ENCODE measurements at regions not wholly inside any gene's neighbourhood (a gene's known extent, or its start where the extent isn't known, plus 50 kb on each side); places are given as distances from the start of the nearest gene placed in this dataset.
"Not testable (repeated sequence)": the region's sequence is repeated elsewhere in the genome, so short reads cannot be mapped to it uniquely, and the experiment has no call there.

DNA sequence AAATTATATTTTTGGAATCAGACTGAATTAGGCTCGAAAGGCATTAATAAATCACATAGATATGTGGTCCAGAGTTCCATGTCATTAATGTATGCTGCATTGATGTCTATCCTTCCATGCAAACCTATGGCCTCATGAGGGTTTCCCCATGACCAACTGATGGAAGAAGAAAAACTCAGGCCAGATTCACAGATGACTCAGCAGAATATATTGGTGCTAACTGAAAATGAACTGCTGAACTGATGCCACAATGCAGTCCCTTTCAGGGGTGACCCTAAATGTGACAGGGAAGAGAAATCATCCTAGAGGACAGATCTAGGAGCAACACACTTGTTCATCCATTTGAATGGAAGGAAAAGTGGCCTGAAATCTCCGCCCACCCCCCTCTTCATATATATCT lies 110.5 kb upstream of the KCND3 start:
- no peak for DNase-seq (ENCODE audit: low read depth, low spot score)

DNA sequence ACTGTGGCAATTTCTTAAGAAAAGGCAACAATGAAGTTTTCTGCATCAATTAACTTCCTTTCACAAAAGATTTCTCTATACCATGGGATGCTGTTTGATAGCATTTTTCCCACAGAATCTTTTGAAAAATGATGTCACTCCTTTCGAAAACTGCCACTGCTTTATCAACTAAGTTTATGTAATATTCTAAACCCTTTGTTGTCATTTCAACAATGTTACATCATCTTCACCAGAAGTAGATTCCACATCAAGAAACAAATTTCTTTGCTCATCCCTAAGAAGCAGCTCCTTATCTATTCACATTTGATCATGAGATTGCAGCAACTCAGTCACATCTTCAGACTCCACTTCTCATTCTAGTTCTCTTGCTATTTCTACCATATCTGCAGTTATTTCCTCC lies 116.1 kb upstream of the KCND3 start:
- DNase-seq (ENCODE audit: low read depth, low spot score), result no peak

DNA sequence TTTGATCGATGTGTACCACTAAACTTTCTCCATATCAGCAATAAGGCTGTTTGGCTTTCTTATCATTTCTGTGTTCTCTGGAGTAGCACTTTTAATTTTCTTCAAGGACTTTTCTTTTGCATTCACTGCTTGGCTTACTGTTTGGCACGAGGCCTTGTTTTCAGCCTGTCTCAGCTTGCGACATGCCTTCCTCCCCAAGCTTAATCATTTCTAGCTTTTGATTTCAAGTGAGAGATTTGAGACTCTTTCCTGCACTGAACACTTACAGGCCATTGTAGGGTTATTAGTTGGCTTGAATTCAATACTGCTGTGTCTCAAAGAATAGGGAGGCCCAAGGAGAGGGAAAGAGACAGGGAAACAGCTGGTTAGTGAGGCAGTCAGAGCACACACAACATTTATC lies 120.6 kb upstream of the KCND3 start:
- DNase-seq (ENCODE audit: low read depth, low spot score), result no peak

DNA sequence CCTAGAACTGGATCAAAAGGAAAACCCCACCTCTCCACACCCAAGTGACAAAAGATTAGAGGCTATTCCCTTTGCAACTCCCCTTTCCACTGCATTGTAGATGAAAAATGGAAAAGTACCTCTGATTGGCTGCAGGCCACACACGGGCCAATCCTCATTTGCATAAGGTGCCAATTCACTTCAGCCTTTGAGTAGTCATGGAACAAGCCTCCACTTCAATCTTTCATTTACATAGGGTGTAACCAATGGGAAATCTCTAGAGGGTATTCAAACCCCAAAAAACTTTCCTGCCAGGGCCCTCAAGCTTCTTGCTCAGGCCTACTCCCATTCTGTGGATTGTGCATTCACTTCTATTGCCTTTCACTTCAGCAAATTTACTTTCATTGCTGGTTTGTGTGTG lies 122.3 kb upstream of the KCND3 start:
- no peak for DNase-seq (ENCODE audit: low read depth, low spot score)

DNA sequence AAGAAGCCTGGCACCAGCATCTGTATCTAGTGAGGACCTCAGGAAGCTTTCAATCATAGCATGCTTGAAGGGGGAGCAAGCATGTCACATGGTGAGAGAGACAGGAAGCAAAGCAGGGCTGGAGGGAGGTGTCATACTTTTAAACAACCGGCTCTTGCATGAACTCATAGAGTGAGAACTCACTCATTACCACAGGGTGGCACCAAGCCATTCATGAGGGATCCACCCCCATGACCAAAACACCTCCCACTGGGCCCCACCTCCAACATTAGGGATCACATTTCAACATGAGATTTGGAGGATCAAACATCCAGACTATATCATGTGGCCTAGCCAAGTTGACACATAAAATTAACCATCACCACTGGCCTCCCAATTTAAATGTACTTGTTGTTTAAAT lies 125.1 kb upstream of the KCND3 start:
- no peak for DNase-seq (ENCODE audit: low read depth, low spot score)

DNA sequence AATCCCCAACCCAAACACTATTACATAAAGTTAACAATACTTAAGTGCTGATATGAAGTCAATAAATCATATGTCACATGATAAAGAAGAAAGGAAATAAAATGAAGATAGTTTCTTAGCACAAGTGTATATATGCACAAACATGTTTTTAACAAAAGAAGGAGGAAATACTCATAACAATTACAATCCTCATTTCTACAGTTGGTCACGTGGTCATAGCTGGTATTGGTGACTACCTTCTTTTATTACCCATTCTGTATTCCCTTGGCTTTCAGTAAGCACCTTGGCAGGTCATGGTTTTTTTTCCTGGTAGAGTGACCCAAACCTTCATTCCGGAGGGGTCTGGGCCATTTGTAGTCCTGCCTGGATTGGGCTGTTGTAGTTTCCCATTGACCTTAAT lies 137.1 kb upstream of the KCND3 start:
- no peak for DNase-seq (ENCODE audit: low read depth, low spot score)

DNA sequence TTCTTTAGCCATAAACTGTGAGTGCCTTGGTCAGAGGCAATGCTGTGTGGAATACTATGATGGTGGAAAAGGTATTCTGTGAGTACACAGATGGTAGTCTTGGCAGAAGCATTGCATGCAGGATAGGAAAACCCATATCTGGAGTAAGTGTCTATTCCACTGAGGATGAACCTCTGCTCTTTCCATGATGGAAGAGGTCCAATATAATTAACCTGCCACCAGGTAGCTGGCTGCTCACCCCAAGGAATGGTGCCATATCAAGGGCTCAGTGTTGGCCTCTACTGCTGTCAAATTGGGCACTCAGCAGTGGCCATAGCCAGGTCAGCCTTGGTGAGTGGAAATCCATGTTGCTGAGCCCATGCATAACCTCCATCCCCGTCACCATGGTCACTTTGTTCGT lies 138.1 kb upstream of the KCND3 start:
- not testable (repeated sequence) for DNase-seq (ENCODE audit: low read depth, low spot score)

DNA sequence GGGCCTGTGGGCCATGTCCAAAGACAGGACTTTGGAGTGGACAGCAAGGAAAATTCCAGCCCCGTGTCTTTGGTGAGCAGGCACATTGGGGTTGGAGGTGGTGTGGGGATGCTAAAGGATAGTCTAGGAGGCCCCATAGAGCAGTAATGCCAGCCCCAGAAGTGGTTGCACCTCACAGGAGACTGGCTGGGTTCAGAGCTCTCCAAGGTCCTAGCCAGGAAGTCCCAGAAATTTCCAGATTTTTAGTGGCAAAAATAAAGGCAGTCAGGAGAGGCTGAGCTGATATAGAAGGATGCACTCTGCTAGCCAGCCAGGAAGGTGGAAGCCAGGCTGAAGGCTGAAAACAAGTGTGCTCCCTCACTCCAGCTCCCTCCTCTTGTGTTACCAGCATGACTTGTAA lies 144.0 kb upstream of the KCND3 start:
- DNase-seq (ENCODE audit: low read depth, low spot score), result peak; percentile 5

DNA sequence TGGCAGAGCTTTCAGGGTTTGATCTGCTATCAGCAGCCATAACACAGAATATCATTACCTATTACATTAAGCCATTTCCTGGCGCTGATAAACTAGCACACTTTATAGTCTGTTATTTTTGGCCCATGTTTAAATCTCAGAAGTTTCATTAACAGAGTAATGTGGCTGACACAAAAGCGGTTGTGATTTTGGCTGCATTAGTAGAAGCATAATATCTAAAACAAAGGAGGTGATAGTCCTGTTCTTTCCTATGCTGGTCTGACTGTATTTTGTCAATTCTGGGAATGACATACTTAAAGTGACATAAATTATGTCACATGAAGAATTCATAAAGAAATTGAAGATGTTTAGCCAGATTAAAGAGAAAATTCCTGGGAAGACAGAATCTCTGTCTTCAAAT lies 151.3 kb upstream of the KCND3 start:
- DNase-seq (ENCODE audit: low read depth, low spot score), result no peak

DNA sequence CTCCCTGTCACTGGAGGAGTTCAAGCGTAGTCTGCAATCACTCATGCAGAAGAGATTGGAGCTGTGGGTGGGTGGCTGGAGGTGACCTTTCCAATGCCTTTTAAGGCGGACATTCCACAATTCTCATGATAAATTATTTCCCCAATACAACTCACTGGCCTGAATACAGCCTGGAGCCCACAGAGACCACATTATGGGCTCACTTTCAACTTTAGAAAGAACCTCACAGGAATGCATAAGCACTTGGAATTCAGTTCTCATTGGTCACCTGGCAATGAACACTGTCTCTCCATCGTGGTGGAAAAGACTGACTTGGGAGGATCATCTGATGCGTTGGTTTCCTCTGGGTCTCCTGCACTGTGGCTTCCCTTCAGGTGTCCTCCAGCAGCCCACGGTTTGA lies 151.8 kb upstream of the KCND3 start:
- DNase-seq (ENCODE audit: low read depth, low spot score), result peak; percentile 56

DNA sequence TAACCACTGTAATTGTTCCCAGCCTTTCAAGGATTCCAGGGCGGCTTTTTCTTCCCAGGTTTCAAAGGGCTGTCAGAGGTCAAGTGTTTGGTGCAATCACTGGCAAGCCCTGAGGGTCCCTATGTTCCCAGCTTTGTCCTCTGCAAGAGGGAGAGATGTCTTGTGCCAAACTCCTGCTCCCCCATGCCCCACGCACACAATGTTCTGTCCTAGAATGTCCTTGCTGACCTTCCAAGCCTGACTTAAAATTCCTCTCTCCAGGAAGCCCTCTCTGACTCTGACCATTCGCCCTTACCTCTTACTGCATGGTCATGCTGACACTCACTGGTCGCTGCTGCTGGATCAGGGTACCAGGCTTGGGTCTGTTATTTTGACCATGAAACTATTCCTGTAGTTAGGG lies 152.5 kb upstream of the KCND3 start:
- no peak for DNase-seq (ENCODE audit: low read depth, low spot score)

DNA sequence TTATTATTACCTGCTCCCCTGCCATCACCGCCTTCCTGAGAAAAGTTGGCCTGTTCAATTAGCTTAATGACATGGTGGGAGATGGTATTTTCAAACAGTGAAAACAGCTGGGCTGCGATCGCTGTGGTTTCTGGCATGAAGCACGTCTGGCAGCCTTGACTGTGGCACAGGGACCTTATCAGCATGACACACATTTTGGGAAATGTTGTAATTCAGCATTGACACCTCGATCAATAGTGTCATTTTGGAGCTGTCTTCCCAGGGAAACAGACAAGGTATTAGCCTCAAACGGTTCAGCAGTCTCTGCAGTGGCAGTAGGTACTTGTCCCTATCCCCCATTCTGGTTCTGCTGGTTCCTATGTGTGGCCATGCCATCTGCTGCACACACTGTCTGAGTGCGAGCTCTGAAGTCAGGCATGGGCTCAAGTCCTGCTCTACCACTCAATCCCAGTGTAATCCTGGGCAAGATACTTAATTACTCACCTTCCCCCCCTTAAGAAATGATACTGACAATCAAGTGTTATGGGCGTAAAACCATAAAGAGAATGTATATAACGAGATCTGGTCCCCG lies 154.5 kb upstream of the KCND3 start:
- no peak for DNase-seq (ENCODE audit: low read depth, low spot score)

DNA sequence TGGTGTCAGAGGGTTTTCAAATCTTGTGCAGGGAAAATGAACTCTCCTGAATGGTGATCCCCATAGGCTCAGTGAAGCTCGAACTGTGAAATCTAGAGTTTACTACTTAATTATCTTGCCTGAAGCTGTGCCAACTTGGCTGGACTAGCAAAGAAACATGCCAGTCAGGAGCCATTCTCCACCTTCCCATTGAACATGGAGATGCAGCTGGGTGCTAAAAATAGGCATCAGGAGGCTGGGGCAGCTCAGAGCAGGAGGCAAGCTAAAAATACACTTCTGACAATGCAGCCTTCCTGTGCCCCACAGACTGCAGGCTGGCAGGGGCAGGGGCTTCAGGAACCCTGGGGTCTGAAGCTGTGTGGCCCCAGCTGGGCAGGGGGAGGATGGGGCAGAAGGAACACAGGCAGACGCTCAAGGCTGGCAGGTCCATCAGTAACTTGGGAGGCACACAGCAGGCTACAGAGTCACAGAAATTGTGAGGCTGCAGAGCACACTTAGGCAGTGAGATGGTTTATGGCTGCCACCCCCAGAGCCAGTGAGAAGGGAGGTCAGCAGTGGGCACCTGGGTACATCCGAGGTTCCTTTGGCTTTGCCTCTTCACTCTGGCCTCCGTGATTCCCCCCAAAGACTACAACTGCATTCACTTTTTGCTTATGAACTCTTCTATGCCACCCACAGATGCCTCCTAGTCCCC lies 155.4 kb upstream of the KCND3 start:
- DNase-seq (ENCODE audit: low read depth, low spot score), result no peak

DNA sequence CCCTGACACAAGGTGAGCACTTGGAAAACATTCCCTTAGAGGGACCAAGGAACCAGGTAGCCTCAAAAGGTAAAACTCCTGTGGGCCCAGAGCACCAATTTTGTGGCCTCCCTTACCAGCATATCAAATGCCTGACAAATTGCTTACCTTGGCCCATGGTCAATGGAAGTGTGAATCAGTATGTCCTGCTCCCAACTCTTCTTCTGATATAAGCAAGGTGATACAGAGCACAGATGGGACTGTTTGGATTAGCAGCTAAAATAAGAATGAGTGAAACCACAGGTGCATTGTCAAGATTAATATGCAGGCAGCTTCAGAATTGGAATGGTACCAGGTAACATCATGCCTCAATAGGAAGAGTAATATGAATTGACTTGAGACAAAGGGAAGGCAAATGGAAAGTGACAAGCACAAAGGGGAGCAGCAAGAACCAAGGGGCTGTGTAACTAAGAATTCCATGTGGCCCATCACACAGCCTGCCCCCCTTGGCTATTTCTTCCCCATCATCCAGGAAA lies 156.8 kb upstream of the KCND3 start:
- no peak for DNase-seq (ENCODE audit: low read depth, low spot score)

DNA sequence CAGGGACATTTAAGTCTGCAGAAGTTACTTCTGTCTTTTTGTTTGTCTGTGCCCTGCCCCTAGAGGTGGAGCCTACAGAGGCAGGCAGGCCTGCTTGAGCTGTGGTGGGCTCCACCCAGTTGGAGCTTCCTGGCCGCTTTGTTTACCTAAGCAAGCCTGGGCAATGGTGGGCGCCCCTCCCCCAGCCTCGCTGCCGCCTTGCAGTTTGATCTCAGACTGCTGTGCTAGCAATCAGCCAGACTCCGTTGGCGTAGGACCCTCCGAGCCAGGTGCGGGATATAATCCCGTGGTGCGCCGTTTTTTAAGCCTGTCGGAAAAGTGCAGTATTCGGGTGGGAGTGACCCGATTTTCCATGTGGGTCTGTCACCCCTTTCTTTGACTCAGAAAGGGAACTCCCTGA lies 170.7 kb upstream of the KCND3 start:
- DNase-seq (ENCODE audit: low read depth, low spot score), result not testable (repeated sequence)

DNA sequence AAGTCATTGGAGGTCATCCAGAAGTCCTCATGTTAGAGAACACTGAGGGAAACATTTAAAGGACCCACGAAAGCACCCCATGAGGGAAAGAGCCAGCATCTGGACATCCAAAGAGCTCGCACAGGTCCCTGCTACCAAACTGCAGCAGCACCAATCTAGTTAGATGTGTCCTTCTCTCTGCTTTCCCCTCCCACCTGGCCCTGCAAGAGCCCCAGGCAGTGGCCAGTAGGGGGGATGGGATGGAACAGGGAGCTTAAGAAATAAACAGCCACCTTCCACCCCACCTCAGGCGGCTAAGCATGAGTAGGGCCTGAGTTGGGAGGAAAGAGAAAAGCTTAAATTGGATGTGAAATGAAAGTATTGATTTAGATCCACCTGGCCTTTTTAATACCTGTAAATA lies 175.9 kb upstream of the KCND3 start:
- DNase-seq (ENCODE audit: low read depth, low spot score), result no peak

DNA sequence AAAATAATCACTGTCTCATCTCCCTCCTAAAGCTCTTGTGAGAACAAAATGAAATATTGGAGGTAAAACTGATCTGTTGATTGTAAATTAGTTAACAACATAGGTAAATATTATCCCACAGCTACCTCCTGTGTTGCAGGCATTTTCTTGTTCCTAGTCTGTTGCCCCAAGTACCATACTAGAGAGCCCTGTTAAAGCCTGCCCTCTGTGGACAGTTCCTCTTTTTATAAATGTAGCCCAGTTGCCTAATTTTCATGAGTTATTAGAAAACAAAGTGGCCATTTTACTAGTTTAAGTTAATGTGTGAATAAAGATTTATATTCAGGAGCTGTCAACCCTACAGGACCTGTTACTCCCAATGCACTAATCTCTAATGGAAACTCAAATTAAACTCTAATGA lies 180.0 kb upstream of the KCND3 start:
- DNase-seq (ENCODE audit: low read depth, low spot score), result no peak

DNA sequence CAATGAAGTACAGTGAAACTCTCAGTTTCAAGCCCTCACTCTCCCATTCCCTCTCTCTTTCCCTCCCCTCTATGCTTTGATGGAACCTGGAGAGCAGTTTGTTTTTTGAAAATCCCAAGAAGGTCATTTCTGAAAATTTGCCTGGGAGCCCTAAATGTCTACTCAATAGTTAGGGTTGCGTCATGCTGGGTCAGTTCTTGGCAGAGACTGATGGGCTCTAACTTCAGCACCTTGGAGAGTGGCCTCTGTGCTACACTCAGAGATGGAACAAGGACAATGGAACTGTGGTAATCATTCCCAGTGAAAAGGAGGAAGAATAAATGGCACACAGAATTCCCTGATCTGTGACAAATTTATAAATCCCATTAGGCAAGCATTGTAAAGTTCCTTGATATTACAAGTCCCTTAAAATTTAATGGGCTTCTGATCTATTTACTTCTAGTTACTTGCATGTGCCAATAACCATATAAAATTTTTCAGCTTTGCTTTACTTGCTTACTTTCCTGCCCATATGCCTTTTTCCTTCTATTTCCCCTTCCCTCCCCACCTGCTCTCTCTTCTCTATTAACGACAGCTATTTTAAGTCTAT lies 182.9 kb upstream of the KCND3 start:
- DNase-seq (ENCODE audit: low read depth, low spot score), result peak; percentile 77

DNA sequence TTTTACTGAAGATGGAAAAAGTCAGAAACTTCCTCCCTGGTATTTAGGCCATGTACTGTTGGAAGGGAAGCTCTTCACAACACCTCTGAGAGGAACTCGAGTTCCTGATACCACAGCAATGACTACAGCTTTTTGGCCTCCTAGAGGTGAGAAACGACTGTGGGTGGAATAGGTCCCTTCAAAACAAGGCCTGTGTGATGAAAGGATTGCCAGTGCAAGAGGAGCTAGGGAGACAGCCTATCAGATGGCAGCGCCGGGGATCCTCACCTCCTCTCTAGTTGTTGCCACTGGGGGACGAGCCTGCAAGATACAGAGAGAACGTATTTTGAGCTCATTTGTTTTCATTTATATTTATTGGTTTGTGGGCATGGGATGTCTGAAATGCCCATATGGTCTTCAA lies 187.8 kb upstream of the KCND3 start:
- DNase-seq (ENCODE audit: low read depth, low spot score), result no peak

DNA sequence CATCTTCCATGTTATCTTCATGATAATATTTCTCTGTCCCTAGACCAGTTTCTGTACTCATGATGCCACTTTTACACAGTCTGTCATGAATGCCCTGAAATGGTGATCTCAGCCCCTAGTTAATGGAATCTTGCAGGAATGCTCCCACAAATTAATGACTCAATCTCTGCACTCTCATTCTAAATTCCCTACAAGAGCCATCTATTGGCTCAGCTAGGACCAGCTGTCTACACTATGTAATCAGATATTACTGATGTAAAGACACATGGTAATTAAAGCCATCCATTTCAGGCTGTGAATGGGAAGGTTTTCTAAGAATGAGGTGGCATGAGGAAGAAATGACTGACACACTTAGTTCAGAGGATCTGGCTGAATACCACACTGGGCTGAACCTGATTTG lies 199.1 kb upstream of the KCND3 start:
- DNase-seq (ENCODE audit: low read depth, low spot score), result no peak

DNA sequence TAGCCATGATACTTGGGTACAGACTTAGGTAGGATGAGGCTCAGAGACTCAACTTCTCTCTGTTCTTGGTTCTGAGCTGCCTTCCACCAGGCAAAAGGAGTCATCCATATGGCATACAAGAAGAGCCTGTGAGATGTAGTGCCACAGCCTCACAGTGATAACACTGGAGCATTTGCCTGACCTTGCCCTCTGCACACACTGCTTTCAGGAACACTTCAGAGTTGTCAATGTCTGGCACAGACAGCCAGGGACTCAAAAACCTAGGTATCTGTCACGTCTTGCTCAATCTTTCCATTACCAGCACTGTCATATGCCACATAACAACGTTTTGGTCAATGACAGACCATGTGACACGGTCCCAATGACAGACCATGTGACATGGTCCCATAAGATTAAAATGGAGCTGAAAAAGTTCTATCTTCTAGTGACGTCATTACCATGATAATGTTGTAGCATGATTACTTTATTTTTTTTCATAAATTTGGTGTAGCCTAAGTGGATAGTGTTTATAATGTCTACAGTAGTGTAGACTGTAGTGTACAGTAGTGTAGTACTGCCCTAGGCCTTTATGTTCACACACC lies 199.9 kb upstream of the CTTNBP2NL start:
- no peak for DNase-seq (ENCODE audit: low read depth, low spot score)

DNA sequence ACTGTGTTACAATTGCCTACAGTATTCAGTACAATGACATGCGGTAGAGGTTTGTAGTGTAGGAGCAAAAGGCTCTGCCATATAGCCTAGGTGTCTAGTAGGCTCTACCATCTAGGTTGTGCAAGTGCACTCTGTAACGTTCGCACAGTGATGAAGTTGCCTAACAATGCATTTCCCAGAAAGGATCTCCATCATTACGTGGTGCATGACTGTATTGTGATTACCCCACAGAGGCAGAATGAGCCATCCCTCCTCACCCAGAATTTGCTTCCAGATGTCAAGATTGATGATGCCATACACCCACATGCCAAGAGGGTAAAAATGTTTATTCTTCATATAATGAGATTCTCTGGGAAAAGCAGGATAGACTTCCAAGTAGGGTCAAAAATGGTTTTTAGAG lies 199.3 kb upstream of the CTTNBP2NL start:
- DNase-seq (ENCODE audit: low read depth, low spot score), result no peak

DNA sequence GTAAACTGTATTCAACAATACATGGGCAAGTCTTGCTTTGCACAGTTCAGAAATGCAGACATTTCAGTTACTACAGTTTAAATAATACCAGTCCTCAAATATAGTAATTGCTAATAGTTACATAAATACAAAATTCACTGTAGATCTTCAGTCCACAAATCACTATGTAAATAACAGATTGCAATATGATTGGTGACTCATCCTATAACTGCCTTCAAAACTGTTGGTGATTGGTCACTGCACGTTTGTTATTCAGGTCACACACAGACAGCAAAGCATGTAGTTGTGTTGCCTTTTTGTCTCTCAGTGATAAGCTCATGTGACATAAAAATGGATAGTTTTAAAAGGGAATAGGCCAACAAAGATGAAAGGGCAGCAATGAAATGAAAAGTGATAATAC lies 186.5 kb upstream of the CTTNBP2NL start:
- no peak for DNase-seq (ENCODE audit: low read depth, low spot score)
